Stimulated activated CD8-positive, alpha-beta memory T cell treated with anti-CD3 and anti-CD28 coated beads, Interleukin-12 subunit alpha, Interleukin-12 subunit beta, amount 100 ng/mL, for 4 hours (primary cell): ENCODE measurements at regions not wholly inside any gene's neighbourhood (a gene's known extent, or its start where the extent isn't known, plus 50 kb on each side); places are given as distances from the start of the nearest gene placed in this dataset.
"Not testable (repeated sequence)": the region's sequence is repeated elsewhere in the genome, so short reads cannot be mapped to it uniquely, and the experiment has no call there.

ENCODE experiments used
- DNase-seq: peaks from one replicate; pipeline ENCODE4 v3.0.0-alpha.2; 2020; ENCODE audit warnings: low read depth

DNA sequence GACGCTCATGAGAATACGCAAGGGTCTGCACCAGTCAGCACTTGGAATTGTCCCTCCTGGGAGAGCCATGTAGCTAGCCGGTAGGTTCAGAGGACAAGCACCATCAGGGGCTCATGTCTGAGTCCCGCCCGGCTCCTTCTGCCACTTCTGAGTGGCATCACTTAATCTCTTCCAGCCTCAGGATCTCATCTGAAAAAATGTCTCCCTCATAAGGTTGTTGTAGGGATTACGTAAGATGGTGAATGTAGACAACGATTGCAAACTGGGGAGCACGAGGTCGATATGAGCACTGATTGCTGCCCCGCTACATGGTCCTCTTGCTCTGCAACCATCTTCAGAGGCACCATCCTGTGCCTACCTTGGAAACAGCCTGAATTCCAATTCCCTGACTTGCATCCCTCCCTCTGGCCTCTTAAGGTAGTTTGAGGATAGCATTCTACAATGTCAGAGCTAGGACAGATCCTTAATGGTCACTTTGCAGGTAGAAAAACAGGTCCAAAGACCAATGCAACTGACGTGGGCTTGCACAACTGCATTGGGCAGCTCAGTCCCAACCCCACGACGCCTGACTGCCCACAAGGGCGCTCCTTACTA, 115.8 kb upstream of the TMEM45B start:
- no peak for DNase-seq

DNA sequence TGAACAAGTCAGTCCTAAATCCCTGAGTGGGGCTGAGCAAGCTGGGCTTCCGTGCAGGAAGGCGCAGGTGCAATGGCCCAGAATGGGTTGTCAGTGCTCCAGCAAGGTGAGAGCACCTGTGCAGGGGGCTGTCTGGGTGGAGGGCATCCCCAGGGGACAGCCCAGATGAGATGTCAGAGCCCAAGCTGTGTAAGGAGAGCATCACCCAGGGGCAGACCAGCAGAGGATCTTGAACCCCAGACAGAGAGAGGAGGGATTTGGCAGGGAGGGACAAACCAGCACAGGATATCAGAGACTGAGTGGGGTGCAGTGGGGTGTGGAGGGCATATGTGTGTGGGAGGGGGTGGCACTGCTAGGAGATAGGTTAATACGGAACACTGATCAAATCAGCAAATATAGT, 114.9 kb upstream of the TMEM45B start:
- DNase-seq: no peak

GRCh38 chr11:129701706-129702105, 113.9 kb upstream of the TMEM45B start:
- no peak for DNase-seq

- no peak for DNase-seq
These were observed 112.9 kb upstream of the TMEM45B start for GRCh38 chr11:129702410-129703398.

DNA sequence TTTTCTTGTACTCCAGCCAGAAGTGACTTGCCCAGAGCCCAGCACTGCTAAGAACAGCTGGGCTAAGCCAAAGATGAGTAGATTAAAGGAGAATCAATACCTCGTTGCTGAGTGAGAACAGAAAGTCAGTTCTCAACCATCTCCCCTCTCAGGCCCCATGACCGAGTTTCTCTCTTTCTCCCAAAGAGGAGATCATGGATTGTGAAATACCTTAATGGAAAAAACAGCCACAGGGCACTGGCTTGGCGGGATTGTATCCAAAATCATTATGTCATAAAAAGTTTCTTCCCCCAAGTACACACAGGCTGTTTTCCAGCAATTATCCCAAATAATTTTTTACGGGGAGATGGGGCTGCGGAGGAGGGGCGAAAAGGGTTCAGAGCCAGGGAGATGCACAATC, 111.8 kb upstream of the TMEM45B start:
- no peak for DNase-seq

GRCh38 chr11:129704831-129705230, 110.8 kb upstream of the TMEM45B start:
- DNase-seq: no peak

DNA sequence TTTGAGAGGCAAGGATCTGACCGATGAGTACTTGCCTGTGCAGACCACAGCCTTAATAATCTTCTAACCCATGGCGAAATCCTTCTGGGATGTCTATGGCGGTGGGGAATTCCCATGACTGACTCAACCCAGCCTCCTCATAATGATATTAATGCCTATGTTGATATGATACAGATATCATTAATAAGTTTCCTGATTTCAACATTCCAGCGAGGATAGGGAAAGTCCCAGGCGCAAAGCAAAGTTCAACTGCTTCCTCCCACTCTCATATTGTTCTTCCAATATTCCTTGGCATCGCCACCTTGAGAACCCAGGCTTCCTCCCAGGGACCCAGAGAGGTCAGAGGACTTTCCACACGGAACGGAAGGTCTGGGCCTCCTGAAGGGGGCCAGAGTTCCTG, 110.3 kb upstream of the TMEM45B start:
- DNase-seq: no peak

DNA sequence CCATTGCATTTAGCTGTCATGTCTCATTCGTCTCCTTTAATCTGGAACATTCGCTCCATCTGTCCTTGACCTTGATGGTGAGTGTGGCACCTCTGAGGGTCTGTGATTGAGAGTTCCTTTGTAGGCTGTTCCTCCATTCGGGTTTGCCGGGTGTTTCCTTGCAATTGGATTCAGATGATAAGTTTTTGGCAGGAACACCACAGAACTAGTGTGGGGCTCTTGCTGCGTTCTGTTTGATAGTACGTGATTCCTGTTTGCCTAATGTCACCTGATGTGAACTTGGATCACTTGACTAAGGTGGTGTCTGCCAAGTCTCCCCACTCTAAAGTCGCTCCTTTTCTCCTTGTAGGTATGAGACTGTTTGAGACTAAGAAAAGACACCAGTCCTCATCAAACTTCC, 109.7 kb upstream of the TMEM45B start:
- DNase-seq: no peak

DNA sequence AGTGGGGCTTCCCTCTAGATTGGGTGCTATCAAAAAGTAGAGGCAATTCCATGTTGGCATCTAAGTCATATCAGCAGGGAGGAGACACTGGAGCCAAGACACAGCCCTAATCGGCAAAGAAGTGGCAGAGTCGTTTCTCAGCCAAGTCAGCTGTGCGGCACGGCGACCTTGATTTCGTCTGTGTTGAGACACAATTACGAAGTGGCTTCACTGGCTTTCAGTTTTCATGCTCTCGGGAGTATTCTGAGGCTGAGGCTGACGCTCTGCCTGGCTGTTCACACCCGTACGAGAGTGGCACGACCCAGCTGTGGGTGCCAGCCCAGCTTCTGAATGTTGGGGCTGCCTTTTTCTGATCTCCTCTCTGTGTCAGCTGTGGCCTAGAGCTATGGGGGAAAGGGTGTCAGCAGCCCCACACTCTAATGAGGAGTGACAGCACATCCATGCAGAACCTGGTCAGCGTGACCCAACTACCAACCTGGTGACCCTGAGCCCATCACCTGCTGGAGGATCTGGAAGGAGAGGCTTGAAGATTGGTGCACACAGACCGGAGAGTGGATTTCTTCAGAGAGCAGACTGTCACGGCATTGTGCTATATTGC, 105.7 kb upstream of the TMEM45B start:
- no peak for DNase-seq

GRCh38 chr11:129710423-129710822, 105.2 kb upstream of the TMEM45B start:
- DNase-seq: no peak

DNA sequence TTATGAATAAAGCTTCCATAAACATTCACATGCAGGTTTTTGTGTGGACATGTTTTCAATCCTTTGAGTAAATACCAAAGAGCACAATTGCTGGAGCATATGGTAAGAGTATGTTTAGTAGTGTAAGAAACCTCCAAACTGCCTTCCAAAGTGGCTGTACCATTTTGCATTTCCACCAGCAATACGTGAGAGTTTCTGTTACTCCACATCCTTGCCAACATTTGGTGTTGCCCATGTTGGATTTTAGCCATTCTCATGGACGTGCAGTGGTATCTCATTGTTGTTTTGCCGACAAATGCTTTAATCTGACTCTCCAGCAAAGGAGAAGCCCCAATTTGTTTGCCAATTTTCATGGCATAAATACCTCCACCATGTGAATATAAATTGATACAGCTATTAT, 103.9 kb upstream of the TMEM45B start:
- no peak for DNase-seq

GRCh38 chr11:129712486-129713240, 103.0 kb upstream of the TMEM45B start:
- not testable (repeated sequence) for DNase-seq

DNA sequence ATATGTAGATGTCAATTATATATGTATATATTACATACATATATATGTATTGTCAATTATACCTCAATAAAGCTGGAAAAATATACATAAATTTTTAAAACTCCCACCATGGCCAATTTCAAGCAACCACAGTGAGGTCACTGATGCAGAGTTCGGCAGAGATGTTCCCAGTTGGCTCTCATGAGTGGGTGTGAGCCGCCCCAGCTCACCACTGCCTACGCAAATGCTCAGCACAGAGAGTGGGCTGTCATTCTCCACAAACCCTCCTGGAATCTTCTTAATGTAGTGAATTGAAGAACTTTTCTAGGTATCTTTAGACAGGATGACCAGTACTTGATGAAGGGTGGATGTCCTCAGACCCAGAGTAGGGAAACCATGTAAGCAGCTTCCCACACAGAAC, 96.6 kb upstream of the TMEM45B start:
- DNase-seq: no peak

- DNase-seq: no peak
These were observed 95.5 kb upstream of the TMEM45B start for GRCh38 chr11:129720156-129720555.

GRCh38 chr11:129720994-129721393, 94.7 kb upstream of the TMEM45B start:
- no peak for DNase-seq

DNA sequence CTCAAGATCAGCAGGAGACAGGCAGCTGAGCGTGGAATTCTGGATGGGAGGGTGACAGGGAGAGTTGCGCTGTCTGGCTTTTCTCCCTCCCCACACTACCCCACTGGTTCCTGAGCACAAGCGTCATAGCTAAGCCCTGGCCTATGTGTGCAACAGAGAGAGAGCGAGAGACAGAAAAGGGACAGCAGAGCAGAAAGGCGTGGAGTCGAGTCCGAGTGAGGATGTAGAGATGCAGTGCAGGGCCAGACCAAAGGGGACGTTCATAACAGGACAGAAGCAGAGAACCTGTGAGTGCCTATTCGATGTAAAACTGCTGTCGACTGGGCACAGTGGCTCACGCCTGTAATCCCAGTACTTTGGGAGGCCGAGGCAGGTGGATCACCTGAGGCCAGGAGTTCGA, 94.0 kb upstream of the TMEM45B start:
- DNase-seq: no peak

DNA sequence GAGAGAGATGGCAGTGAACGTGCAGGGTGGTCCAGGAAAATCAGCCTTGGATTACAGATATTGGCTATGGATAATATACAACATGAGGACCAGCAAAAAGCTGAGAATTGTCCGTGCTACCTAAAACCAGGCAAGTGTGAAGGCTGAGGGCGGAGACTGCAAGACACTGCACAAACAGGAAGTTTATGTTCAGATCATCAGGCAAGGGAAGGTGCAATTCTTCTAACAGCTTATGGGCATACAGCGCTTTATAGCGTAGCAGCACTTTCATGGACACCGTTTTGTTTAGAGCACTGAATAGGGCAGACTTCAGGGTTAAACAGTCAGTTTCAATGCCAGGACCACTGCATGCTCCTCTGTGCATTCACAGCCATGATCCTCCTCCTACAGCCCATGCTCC, 93.1 kb upstream of the TMEM45B start:
- no peak for DNase-seq

DNA sequence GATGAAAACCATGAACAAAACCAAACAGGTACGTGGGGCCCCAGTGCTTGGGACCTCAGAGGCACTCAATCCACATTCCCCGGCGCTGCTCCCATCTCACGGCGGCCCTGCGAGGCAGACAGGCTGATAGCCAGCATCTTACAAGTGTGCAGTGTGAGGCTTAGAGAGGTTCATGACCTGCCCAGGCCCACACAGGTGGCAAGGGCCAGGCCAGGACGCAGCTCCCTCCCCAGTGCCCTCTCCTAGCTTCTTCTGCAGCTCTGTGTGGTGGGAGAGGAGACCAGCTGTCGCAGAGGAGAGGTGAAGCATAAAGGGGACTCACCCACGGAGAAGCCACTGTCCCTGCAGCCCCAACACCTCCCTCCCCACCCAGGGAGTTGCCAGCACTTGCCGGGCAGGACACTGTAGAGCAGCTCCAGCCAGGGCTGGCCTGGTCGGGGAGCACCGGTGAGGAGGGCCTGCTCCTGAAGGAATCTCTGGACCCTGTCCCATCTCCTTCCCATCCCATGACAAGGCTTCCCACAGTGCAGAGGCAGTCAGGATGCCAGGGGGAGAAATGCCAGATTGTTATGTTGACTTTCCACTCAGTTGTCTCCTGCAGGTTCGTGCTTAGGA, 92.4 kb upstream of the TMEM45B start:
- no peak for DNase-seq

DNA sequence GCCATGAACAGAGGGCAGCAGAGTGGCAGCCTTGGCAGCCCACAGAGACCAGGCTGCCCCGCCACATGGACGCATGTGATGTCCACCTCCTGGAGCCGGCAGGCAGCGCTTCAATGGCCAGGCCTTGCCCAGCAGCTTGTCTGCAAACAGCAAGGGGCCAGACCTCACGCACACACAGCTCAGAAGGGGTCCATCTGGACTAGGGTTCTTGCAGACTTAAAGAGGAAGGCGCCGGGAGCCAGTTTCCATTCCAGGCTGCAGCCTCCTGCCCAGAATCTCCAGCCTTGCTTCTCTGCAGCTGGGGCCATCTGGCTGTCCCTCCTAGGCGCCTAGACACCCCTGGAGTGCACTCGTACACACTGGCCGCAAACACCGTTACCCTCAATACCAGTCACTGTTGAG, 91.9 kb upstream of the TMEM45B start:
- DNase-seq: no peak

DNA sequence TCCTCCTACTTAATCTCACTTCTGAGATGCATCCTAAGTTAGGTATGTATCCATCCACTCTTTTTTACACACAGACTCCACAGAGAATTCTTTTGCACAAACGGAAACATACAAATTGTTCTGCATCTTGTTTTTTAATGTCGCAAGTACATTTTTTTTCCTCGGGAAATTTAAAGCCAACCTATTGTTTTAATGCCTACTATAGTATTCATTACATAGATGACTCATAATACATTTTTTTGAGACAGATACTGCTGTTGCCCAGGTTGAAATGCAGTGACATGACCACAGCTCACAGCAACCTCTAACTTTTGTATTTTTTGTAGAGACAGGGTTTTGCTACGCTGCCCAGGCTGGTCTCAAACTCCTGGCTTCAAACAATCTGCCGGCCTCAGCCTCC, 90.8 kb upstream of the TMEM45B start:
- DNase-seq: no peak

DNA sequence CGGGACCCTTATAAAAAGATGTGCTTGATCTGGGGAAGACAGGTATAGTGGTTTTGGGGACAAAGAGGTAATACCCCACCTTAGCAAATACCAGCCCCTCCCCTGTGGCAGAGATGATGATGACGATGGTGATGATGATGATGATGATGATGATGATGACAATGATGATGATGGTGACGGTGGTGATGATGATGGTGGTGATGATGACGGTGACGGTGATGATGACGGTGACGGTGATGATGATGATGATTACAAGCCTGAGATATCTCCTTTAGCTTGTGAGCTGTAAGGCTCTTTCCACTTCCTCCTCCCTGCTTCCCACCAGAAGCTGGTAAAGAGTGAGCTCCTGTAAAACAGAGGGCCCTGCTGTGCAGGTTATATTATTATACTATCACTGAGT, 89.5 kb upstream of the TMEM45B start:
- no peak for DNase-seq

GRCh38 chr11:129728581-129728980, 87.1 kb upstream of the TMEM45B start:
- DNase-seq: no peak
